Ascending aorta (tissue), 2 donors: ENCODE measurements at regions not wholly inside any gene's neighbourhood (a gene's known extent, or its start where the extent isn't known, plus 50 kb on each side); places are given as distances from the start of the nearest gene placed in this dataset.

Experiments
- DNase-seq, 2 donors: peaks; one replicate each; pipeline ENCODE4 v3.0.0-alpha.2; 2019; ENCODE audit warnings: low spot score in 2 of 2
- H3K27ac ChIP-seq, 2 donors: fragments of 200-600 bp; sonication (generic); one replicate each; pipeline ENCODE4 v1.5.1; 2016 to 2017; ENCODE audit warnings: mild to moderate bottlenecking in 1 of 2
- H3K27me3 ChIP-seq: fragments of 200-600 bp; sonication (generic); one replicate; pipeline ENCODE4 v1.5.1; 2017
- H3K36me3 ChIP-seq, 2 donors: fragments of 200-600 bp; sonication (generic); one replicate each; pipeline ENCODE4 v1.5.1; 2016
- H3K4me1 ChIP-seq, 2 donors: fragments of 200-600 bp; sonication (generic); one replicate each; pipeline ENCODE4 v1.5.1; 2016 to 2017; ENCODE audit warnings: mild to moderate bottlenecking in 1 of 2
- H3K4me3 ChIP-seq, 2 donors: fragments of 200-600 bp; sonication (generic); one replicate each; pipeline ENCODE4 v1.5.1; 2016 to 2017; ENCODE audit warnings: mild to moderate bottlenecking in 1 of 2
- H3K9me3 ChIP-seq, 2 donors: fragments of 200-600 bp; sonication (generic); one replicate each; pipeline ENCODE4 v1.5.1; 2016
- CTCF ChIP-seq, 3 experiments: fragments of 200-600 bp in 2 of 3; fragments of 450-650 bp in 1 of 3; sonication (generic) in 2 of 3; IDR thresholded peaks; one replicate each; pipeline ENCODE4 v1.5.1; 2016 to 2019; ENCODE audit warnings: antibody characterized with exemption in 3 of 3, mild to moderate bottlenecking in 1 of 3, moderate library complexity in 1 of 3
- intact Hi-C: fragments of 100-400 bp; cut with DNase I; formaldehyde crosslinking; loops from one replicate; pipeline ENCODE4 v1.15.1; 2023

- Histone ChIP-seq H3K4me1 (no peaks in the 10 kb centered on the region), H3K27ac (no peak overlapping the region), H3K36me3 (no peaks in the 10 kb centered on the region), H3K27me3 (no peaks in the 10 kb centered on the region), H3K4me3 (no peak overlapping the region), H3K9me3 (no peaks in the 10 kb centered on the region)
- DNase-seq = no peak
- TF ChIP-seq CTCF (IDR thresholded peaks at IDR 0.05) = no peak
- intact Hi-C loops = no loop called here
These were observed 85.1 kb downstream of the CRYGS start for GRCh38 chr3:186459108-186459467.

- Histone ChIP-seq H3K4me1 (no peaks in the 10 kb centered on the region), H3K27ac (no peak overlapping the region)
- intact Hi-C loops = no loop called here
These were observed 85.7 kb downstream of the CRYGS start for GRCh38 chr3:186458306-186459107.

GRCh38 chr3:186457236-186457635 lies 86.9 kb downstream of the CRYGS start:
- H3K27ac ChIP-seq = no peak overlapping the region
- H3K4me3 ChIP-seq = no peak overlapping the region
- no peaks in the 10 kb centered on the region for H3K9me3 ChIP-seq
- intact Hi-C loops = no loop called here
- H3K27me3 ChIP-seq = no peaks in the 10 kb centered on the region
- H3K4me1 ChIP-seq = no peaks in the 10 kb centered on the region
- no peak for DNase-seq
- H3K36me3 ChIP-seq = no peaks in the 10 kb centered on the region
- no peak for TF ChIP-seq CTCF (IDR thresholded peaks at IDR 0.05)

More at GRCh38 chr3:186458306-186459107, 85.7 kb downstream of the CRYGS start:
- TF ChIP-seq CTCF (IDR thresholded peaks at IDR 0.05) = no peak
- Histone ChIP-seq H3K4me3 (no peak overlapping the region), H3K36me3 (no peaks in the 10 kb centered on the region), H3K9me3 (no peaks in the 10 kb centered on the region), H3K27me3 (no peaks in the 10 kb centered on the region)
- DNase-seq = no peak

GRCh38 chr3:186456731-186457191 lies 87.4 kb downstream of the CRYGS start:
- Histone ChIP-seq H3K36me3 (no peaks in the 10 kb centered on the region), H3K4me1 (no peaks in the 10 kb centered on the region), H3K4me3 (no peak overlapping the region), H3K27ac (no peak overlapping the region), H3K9me3 (no peaks in the 10 kb centered on the region), H3K27me3 (no peaks in the 10 kb centered on the region)
- DNase-seq = no peak
- no peak for TF ChIP-seq CTCF (IDR thresholded peaks at IDR 0.05)
- intact Hi-C loops = no loop called here

GRCh38 chr3:186454881-186455703 lies 89.1 kb downstream of the CRYGS start:
- intact Hi-C loops = no loop called here
- TF ChIP-seq CTCF (IDR thresholded peaks at IDR 0.05) = no peak
- H3K27me3 ChIP-seq = no peaks in the 10 kb centered on the region
- H3K9me3 ChIP-seq = no peaks in the 10 kb centered on the region
- DNase-seq = no peak
- H3K4me1 ChIP-seq = no peaks in the 10 kb centered on the region
- no peak overlapping the region for H3K4me3 ChIP-seq
- H3K36me3 ChIP-seq = no peaks in the 10 kb centered on the region
- H3K27ac ChIP-seq = no peak overlapping the region
